Kidney (tissue), 13 donors: ENCODE measurements at regions not wholly inside any gene's neighbourhood (a gene's known extent, or its start where the extent isn't known, plus 50 kb on each side); places are given as distances from the start of the nearest gene placed in this dataset.

Experiments
- DNase-seq, 5 donors: peaks; one replicate each; pipeline ENCODE4 v3.0.0-alpha.2; 2013 to 2020
- FAIRE-seq: peaks from 2 replicates; lab custom pipeline; 2012; peaks lifted over from hg19 to GRCh38; lab: Jason Lieb, UNC
- H3K27ac ChIP-seq, 2 donors: one replicate each; pipeline ENCODE4 v1.7.0; 2013; ENCODE audit warnings: low read depth in 2 of 2, low read length in 2 of 2, inconsistent platforms in 1 of 2
- H3K27me3 ChIP-seq: one replicate; pipeline ENCODE4 v1.7.1; 2013; ENCODE audit warnings: low read length, inconsistent platforms; ENCODE audit not compliant: control insufficient read depth, insufficient read depth
- H3K36me3 ChIP-seq, 3 donors: one replicate each; pipeline versions ENCODE4 v1.7.0 to v1.7.1; 2013; ENCODE audit warnings: low read length in 3 of 3, control low read depth in 1 of 3, inconsistent platforms in 1 of 3; ENCODE audit not compliant: insufficient read depth in 3 of 3, control insufficient read depth in 2 of 3
- H3K4me1 ChIP-seq, 3 donors: one replicate each; pipeline versions ENCODE4 v1.7.0 to v1.7.1; 2013; ENCODE audit warnings: low read length in 3 of 3, inconsistent platforms in 1 of 3, low read depth in 1 of 3; ENCODE audit not compliant: control insufficient read depth in 2 of 3, insufficient read depth in 2 of 3
- H3K4me3 ChIP-seq, 3 donors: one replicate each; pipeline versions ENCODE4 v1.7.0 to v1.8.1; 2013; ENCODE audit warnings: low read length in 3 of 3, control low read depth in 1 of 3, inconsistent platforms in 1 of 3
- H3K9ac ChIP-seq, 3 donors: one replicate each; pipeline versions ENCODE4 v1.7.0 to v1.7.1; 2013; ENCODE audit warnings: low read length in 3 of 3, control low read depth in 1 of 3, inconsistent platforms in 1 of 3
- H3K9me3 ChIP-seq, 3 donors: one replicate each; pipeline versions ENCODE4 v1.7.0 to v1.7.1; 2013; ENCODE audit warnings: low read length in 3 of 3, control low read depth in 1 of 3, inconsistent platforms in 1 of 3; ENCODE audit not compliant: control insufficient read depth in 2 of 3, insufficient read depth in 1 of 3
- CTCF ChIP-seq: IDR thresholded peaks from 3 replicates; pipeline ENCODE4 v1.5.1; 2012; ENCODE audit warnings: mild to moderate bottlenecking, moderate library complexity, borderline replicate concordance; ENCODE audit not compliant: insufficient read depth; ENCODE audit errors: extremely low read depth
- intact Hi-C: fragments of 100-400 bp; cut with DNase I; formaldehyde crosslinking; loops from one replicate; pipeline ENCODE4 v1.11.1; 2022
- donor health status: control.
- donor health status: control.
- donor health status: control.
- donor health status: control.
- donor health status: control.
- donor health status: DM: yes; HTN: yes; CAD: no.
- donor health status: Normal renal cell carcinoma (clear cell type).

DNA sequence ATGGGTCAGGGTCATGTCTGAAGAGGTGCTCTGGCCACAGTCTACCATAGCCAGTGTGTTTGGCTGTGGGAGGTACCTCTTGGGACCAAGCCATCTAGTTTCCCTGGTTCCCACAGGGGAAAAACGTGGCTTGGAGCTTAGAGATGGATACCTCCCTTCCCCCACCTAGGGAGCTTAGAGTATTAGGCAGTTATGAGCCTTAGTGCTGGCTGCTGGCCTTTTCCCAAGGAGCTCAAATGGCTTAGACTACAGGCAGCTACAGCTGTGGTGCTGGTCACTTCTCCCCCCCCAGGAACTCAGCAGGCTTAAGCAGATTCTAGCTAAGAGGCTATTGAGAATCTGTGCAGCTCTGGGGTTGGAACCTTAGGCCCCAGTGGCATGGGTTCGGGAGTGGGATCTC is 591.2 kb downstream of the NSUN3 start:
- no peaks in the 10 kb centered on the region for H3K27me3 ChIP-seq
- no peaks in the 10 kb centered on the region for H3K4me1 ChIP-seq
- DNase-seq (no peak), FAIRE-seq (no peak)
- H3K9me3 ChIP-seq = no peaks in the 10 kb centered on the region
- intact Hi-C loops = no loop called here
- no peak overlapping the region for H3K9ac ChIP-seq
- H3K4me3 ChIP-seq = no peak overlapping the region
- no peak overlapping the region for H3K27ac ChIP-seq
- no peaks in the 10 kb centered on the region for H3K36me3 ChIP-seq
- no peak for TF ChIP-seq CTCF

DNA sequence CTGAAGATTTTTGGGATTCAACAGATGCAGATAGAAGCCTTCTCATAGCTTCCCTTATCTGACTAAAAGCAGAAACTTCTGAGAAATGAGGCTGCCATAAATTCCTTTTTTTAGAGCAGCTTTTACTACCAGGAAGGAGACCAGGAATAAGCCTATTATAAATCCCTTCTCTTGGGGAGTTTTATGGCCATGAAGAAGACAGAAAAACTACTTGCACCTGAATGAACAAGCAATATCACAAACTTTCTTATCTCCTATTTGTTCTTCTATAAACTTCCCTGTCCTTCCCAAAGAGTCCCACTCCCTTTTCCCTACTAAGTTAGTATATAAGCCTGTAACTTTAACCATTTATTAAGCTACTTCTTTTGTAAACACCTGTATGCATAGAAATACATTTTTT is 603.1 kb downstream of the NSUN3 start:
- Histone ChIP-seq H3K9me3 (no peaks in the 10 kb centered on the region), H3K27ac (no peak overlapping the region), H3K27me3 (no peaks in the 10 kb centered on the region), H3K4me1 (no peaks in the 10 kb centered on the region), H3K4me3 (no peak overlapping the region), H3K9ac (no peak overlapping the region), H3K36me3 (no peaks in the 10 kb centered on the region)
- TF ChIP-seq CTCF = no peak
- intact Hi-C loops = no loop called here
- DNase-seq (no peak), FAIRE-seq (no peak)

DNA sequence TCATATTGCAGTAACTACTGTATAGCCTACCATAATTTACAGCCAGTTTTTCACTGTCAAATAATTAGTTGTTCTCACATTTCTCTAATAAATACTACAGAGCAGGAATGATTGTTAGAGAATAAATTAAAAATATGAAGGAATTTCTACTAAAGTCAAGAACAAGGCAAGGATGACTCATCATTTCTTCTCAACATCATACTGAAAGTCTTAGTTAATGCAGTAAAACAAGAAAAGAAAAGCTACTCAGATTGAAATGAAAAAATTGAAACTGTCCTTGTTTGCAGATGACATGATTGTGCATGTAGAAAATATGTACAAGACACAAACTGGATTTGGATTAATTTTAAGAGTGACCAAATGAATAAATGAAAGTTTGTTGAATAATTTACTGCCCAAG is 608.2 kb downstream of the NSUN3 start:
- no peak for TF ChIP-seq CTCF
- intact Hi-C loops = no loop called here
- Histone ChIP-seq H3K9me3 (no peaks in the 10 kb centered on the region), H3K4me3 (no peak overlapping the region), H3K27me3 (no peaks in the 10 kb centered on the region), H3K4me1 (no peaks in the 10 kb centered on the region), H3K27ac (no peak overlapping the region), H3K9ac (no peak overlapping the region), H3K36me3 (no peaks in the 10 kb centered on the region)
- DNase-seq (no peak), FAIRE-seq (no peak)

DNA sequence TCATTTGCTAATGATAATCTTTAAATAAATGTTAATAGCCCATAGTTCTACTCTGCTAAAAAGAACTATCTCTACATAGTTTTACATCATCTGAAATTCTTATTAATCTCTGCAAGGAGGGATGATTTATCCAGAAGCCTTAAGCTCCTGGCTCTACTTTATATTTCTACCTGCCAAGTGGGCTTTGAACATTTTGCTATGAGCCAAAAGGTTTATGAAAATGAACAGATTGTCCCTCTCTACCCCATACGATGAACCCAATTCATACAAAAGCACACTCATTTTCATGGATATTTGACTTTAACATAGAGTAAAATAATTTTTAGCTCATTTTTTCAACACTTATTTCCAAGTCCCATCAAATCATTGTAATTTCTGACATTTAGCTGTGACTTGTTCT is 611.0 kb downstream of the NSUN3 start:
- H3K36me3 ChIP-seq = no peaks in the 10 kb centered on the region
- FAIRE-seq = no peak
- no peaks in the 10 kb centered on the region for H3K4me1 ChIP-seq
- no peak overlapping the region for H3K27ac ChIP-seq
- H3K9me3 ChIP-seq = no peaks in the 10 kb centered on the region
- TF ChIP-seq CTCF = no peak
- no peaks in the 10 kb centered on the region for H3K27me3 ChIP-seq
- no peak overlapping the region for H3K4me3 ChIP-seq
- no peak for DNase-seq
- H3K9ac ChIP-seq = no peak overlapping the region
- intact Hi-C loops = no loop called here
